GM19328 (cell line): ENCODE measurements at regions not wholly inside any gene's neighbourhood (a gene's known extent, or its start where the extent isn't known, plus 50 kb on each side); places are given as distances from the start of the nearest gene placed in this dataset.
"Not testable (repeated sequence)": the region's sequence is repeated elsewhere in the genome, so short reads cannot be mapped to it uniquely, and the experiment has no call there.

Source experiments
- ATAC-seq: cut with Tn5 transposase; IDR thresholded peaks from one replicate; pipeline ENCODE4 v1.9.1; 2021; ENCODE audit warnings: mild to moderate bottlenecking, moderate library complexity; ENCODE audit not compliant: unreplicated experiment

- no peak for ATAC-seq
These were observed 1090.0 kb downstream of the BRD1 start for GRCh38 chr22:48737461-48738203.

- ATAC-seq = no peak
These were observed 1090.8 kb downstream of the BRD1 start for GRCh38 chr22:48736593-48737460.

GRCh38 chr22:48734961-48735360 lies 1092.7 kb downstream of the BRD1 start:
- ATAC-seq = no peak

- no peak for ATAC-seq
These were observed 1093.3 kb downstream of the BRD1 start for GRCh38 chr22:48734359-48734758.

- ATAC-seq = no peak
These were observed 1098.0 kb downstream of the BRD1 start for GRCh38 chr22:48729499-48730171.

GRCh38 chr22:48727454-48728058 lies 1100.1 kb downstream of the BRD1 start:
- ATAC-seq = no peak

GRCh38 chr22:48724899-48725298 lies 1102.8 kb downstream of the BRD1 start:
- no peak for ATAC-seq

- ATAC-seq = no peak
These were observed 1105.0 kb downstream of the BRD1 start for GRCh38 chr22:48722661-48723060.

GRCh38 chr22:48721395-48721669 lies 1106.3 kb downstream of the BRD1 start:
- no peak for ATAC-seq

GRCh38 chr22:48720662-48721394 lies 1106.8 kb downstream of the BRD1 start:
- ATAC-seq = no peak

GRCh38 chr22:48719978-48720661 lies 1107.6 kb downstream of the BRD1 start:
- no peak for ATAC-seq

GRCh38 chr22:48718818-48719500 lies 1108.7 kb downstream of the BRD1 start:
- ATAC-seq = no peak

GRCh38 chr22:48717883-48718817 lies 1109.5 kb downstream of the BRD1 start:
- no peak for ATAC-seq

- no peak for ATAC-seq
These were observed 1110.4 kb downstream of the BRD1 start for GRCh38 chr22:48717076-48717810.

GRCh38 chr22:48716154-48716553 lies 1111.5 kb downstream of the BRD1 start:
- ATAC-seq = not testable (repeated sequence)

- ATAC-seq = no peak
These were observed 1112.2 kb downstream of the BRD1 start for GRCh38 chr22:48715511-48715910.

GRCh38 chr22:48714231-48714630 lies 1113.4 kb downstream of the BRD1 start:
- ATAC-seq = no peak
